WI38 (cell line): ENCODE measurements at regions not wholly inside any gene's neighbourhood (a gene's known extent, or its start where the extent isn't known, plus 50 kb on each side); places are given as distances from the start of the nearest gene placed in this dataset.

Experiments used
- H3K4me3 ChIP-seq: 2 replicates; pipeline ENCODE4 v1.5.1; 2011; ENCODE audit warnings: low read depth, mild to moderate bottlenecking, control low read depth, low read length
- TF ChIP-seq, protein P1 (sequence below): IDR thresholded peaks from 2 replicates; pipeline ENCODE4 v1.5.1; 2012; ENCODE audit warnings: low read depth, mild to moderate bottlenecking, control low read depth, low read length

DNA sequence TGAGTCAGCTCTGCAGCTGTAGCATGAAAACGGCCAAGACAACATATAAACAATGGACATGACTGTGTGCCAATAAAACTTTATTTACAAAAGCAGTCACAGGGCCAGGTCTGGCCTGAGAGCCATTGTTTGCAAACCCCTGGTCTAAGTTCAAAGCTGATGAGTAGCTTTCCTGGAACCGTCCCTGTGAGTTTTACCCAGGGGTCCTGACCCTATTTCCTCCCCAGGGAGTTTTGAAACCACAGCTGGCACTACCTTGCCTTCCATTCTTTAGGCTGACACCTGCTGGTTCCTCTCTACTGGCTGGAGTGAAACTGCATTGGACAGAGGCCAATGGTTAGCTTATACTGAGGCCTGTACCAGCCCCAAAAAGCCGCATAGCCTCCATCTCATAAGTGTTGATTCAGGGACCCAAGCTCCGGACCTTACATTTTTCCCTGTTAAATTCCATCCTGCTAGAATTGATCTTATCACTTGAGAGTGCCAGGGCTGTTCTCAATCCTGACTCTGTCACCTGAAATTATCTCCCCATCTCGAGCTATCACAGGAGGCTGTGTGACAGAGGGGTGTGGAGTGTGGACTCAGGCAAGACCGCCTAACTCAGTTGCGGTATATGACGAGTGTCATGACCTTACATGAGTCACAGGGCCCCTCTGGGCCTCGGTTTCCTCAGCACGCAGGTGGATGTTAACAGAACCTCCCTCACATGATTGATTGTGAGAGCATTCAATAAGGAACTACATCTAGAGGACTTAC lies 343.6 kb downstream of the NPHP4 start:
- H3K4me3 ChIP-seq: no peak overlapping the region
- TF ChIP-seq, protein P1, sequence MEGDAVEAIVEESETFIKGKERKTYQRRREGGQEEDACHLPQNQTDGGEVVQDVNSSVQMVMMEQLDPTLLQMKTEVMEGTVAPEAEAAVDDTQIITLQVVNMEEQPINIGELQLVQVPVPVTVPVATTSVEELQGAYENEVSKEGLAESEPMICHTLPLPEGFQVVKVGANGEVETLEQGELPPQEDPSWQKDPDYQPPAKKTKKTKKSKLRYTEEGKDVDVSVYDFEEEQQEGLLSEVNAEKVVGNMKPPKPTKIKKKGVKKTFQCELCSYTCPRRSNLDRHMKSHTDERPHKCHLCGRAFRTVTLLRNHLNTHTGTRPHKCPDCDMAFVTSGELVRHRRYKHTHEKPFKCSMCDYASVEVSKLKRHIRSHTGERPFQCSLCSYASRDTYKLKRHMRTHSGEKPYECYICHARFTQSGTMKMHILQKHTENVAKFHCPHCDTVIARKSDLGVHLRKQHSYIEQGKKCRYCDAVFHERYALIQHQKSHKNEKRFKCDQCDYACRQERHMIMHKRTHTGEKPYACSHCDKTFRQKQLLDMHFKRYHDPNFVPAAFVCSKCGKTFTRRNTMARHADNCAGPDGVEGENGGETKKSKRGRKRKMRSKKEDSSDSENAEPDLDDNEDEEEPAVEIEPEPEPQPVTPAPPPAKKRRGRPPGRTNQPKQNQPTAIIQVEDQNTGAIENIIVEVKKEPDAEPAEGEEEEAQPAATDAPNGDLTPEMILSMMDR: no peak

DNA sequence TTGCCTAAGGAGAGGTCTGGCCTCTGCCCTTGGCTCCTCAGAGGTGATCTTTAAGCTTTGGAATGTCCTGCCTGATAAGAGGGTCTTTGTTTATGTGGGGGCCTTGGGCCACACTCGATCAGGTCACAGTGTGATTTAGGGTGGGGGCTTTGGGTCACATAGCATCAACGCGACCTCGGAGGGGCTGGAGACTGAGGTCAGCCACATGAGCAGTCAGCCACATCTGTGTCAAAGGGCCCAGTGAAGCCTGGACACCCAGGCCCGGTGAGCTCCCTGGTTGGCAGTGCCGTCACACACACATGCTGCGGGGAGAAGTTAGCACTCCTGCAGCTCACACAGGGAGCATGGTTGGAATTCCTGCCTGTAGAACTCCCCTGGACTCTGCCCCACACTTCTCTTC lies 345.0 kb downstream of the NPHP4 start:
- H3K4me3 ChIP-seq: no peak overlapping the region
- TF ChIP-seq, protein P1: no peak

GRCh38 chr1:5646486-5647149 lies 345.6 kb downstream of the NPHP4 start:
- no peak overlapping the region for H3K4me3 ChIP-seq
- TF ChIP-seq, protein P1: no peak

GRCh38 chr1:5645929-5646328 lies 346.3 kb downstream of the NPHP4 start:
- TF ChIP-seq, protein P1: no peak
- H3K4me3 ChIP-seq: no peak overlapping the region

GRCh38 chr1:5645135-5645399 lies 347.2 kb downstream of the NPHP4 start:
- H3K4me3 ChIP-seq: no peak overlapping the region
- TF ChIP-seq, protein P1: no peak

- TF ChIP-seq, protein P1: no peak
- H3K4me3 ChIP-seq: no peak overlapping the region
Observed at GRCh38 chr1:5644281-5645134, 347.7 kb downstream of the NPHP4 start.
